GM18868 (cell line): ENCODE measurements at regions not wholly inside any gene's neighbourhood (a gene's known extent, or its start where the extent isn't known, plus 50 kb on each side); places are given as distances from the start of the nearest gene placed in this dataset.

ENCODE experiments used
- ATAC-seq: cut with Tn5 transposase; IDR thresholded peaks from one replicate; pipeline ENCODE4 v1.9.1; 2021; ENCODE audit warnings: mild to moderate bottlenecking, moderate library complexity; ENCODE audit not compliant: unreplicated experiment

- no peak for ATAC-seq
Measured at GRCh38 chr21:27649762-27650161, 682.9 kb upstream of the ADAMTS5 start.

- ATAC-seq: no peak
Measured at GRCh38 chr21:27649323-27649722, 682.4 kb upstream of the ADAMTS5 start.

- ATAC-seq: no peak
Measured at GRCh38 chr21:27648560-27648959, 681.7 kb upstream of the ADAMTS5 start.

DNA sequence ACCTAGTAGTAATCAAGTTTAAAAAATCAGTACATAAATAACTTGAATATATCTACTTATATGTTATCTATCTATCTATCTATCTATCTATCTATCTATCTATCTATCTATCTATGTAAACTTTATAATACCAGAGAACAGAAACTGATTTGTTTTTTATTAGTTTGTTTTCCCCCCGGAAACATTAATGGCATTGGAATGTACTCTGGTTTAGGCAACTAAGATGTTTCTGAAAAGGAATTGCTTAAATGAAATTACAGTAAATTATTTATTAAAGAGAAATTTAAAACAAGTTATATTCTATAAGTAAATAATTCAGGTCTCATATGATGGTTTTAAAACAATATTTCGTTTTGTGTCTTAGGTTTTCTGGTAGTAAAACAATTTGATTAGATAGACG is 681.0 kb upstream of the ADAMTS5 start:
- ATAC-seq: no peak

DNA sequence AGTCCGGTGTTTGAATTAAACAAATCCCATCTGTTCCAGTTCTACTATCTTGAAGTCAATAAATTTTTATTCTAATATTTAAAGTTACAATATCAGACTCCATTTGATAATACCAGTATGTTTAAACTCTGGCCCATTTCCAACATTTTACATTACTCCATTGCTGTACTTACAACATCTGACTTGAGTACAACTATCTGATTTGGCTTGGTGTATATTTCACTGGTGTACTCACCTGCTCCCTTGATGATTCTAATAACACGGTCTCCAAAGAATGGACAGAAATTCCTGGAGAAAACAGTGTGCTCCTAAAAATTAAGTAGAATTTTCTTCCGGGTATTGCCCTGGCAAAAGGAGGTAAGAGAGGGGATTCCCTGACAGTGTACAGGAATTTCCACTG is 680.5 kb upstream of the ADAMTS5 start:
- no peak for ATAC-seq

- ATAC-seq: no peak
Measured at GRCh38 chr21:27646691-27647090, 679.8 kb upstream of the ADAMTS5 start.

DNA sequence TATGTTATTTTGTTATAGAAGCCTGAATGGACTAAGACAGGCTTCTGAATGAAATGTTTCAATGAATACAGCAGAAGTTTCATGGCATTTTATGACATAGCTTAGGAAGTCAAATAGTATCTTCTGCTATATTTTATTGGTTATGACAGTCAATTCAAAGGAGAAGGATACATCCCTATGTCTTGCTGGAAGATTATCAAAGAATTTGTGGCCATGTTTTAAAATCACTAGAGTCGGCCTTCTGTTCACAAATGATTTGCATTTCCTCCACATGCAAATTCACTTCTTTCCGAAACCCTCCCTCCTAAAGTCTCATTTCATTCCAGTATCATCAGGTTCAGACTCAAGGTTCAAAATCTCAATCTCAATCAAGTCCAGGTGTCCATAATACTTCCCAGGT is 679.2 kb upstream of the ADAMTS5 start:
- no peak for ATAC-seq

- no peak for ATAC-seq
Measured at GRCh38 chr21:27645285-27645684, 678.4 kb upstream of the ADAMTS5 start.

GRCh38 chr21:27643326-27643725 is 676.4 kb upstream of the ADAMTS5 start:
- no peak for ATAC-seq

- no peak for ATAC-seq
Measured at GRCh38 chr21:27639286-27639685, 672.4 kb upstream of the ADAMTS5 start.

DNA sequence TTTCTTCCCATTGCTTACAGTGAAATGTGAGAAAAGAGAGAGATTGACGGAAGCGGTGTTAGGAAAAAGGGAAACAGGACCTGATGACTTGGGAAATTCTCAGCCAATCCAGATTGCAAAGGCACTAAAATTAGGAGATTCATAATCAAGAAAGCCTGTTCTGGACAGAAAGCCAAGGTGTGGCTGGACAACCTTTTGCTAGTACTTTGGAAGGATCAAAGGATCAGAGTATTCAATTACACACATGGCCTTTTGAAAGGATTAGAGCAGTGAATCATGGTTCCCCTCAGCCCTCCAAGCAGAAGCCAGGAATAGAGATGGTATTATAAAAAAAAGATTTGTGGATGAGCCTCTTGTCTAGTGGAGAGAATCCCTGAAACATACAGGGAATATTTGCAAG is 669.8 kb upstream of the ADAMTS5 start:
- no peak for ATAC-seq

DNA sequence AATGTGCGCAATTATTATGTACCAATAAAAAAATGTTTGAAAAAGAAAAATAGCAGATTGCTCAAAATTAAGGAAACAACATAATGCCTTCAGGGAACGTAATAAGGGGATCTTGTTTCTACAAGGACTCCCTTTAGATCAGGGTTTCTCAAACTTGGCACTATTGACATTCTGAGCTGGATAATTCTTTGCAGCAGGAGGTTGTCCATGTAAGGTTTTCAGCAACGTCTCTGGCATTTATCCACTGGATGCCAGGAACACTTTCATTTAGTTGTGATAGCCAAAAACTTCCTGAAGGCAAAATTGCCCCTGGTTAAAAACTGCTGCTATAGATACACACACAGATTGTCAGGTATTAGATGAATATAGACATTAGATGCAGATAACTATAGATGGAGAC is 666.7 kb upstream of the ADAMTS5 start:
- ATAC-seq: no peak

DNA sequence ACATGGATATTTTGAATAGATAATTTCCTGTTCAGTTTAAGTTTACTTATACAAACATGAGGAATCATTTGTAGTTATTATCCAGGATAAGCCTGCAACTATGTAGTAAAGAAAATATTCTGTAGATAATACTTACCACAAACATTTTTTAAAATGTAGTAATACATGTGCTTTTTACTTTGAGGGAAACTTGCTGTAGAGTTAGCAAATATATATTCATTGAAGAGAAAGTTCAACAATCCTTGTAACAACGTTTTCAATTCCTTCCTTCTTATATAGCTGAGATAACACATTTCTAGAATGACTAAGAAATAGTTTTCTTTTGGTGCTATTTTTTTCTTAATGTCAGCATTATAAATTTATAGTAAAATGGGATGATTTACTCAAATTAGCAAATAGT is 664.6 kb upstream of the ADAMTS5 start:
- ATAC-seq: no peak

DNA sequence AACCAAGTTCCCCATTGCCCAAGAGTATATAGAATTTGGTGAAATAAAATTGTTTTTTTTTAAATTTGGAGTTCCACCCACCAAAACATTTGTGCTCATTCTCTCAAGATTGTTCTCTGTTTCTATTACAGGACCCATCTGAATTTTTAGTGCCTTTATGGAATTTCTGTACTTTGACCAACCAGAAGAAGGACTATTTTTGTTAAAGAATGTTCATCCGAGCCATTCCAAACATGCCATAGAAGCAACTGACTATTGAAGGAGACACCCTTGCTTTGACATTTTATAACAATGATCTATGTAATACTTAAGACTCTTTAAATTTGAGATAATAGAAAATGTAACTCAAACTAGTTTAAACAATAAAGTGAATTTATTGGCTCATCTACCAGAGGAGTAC is 655.7 kb upstream of the ADAMTS5 start:
- ATAC-seq: no peak

DNA sequence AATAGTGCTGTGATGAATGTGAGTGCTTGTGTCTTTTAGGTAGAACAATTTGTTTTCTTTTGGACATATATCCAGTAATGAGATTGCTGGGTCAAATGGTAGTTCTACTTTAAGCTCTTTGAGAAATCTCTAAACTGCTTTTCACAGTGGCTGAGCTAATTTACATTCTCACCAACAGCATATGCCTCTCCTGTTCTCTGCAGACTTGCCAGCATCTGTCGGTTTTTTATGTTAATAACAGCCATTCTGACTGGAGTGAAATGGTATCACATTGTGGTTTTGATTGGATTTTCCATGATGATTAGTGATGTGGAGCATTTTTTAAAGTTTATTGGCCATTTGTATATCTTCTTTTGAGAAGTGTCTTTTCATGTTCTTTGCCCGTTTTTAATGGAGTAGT is 647.3 kb upstream of the ADAMTS5 start:
- no peak for ATAC-seq

- no peak for ATAC-seq
Measured at GRCh38 chr21:27606422-27606821, 639.5 kb upstream of the ADAMTS5 start.

- no peak for ATAC-seq
Measured at GRCh38 chr21:27596196-27596595, 629.3 kb upstream of the ADAMTS5 start.

GRCh38 chr21:27595716-27596115 is 628.8 kb upstream of the ADAMTS5 start:
- no peak for ATAC-seq

- ATAC-seq: no peak
Measured at GRCh38 chr21:27590271-27590670, 623.4 kb upstream of the ADAMTS5 start.

DNA sequence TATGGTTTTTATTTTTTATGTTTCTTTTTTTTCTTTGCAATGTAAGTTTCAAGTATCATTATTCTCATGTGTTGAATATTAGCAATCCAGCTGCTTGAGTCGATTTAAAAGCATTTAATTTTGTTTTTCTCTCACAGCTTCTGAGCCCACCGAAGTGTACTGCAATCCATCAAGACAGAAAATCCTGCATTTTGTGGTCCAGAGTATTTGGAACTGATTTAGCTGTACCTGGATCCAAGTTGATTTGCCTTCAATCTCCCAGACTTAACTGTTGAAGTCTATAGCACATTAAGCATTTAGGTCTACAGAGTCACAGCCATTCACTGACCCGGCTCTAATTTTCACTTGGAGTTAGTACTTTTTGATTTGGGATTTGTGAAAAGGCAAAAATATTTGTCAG is 622.9 kb upstream of the ADAMTS5 start:
- ATAC-seq: no peak

GRCh38 chr21:27586986-27587385 is 620.1 kb upstream of the ADAMTS5 start:
- no peak for ATAC-seq

- no peak for ATAC-seq
Measured at GRCh38 chr21:27586326-27586725, 619.4 kb upstream of the ADAMTS5 start.

- no peak for ATAC-seq
Measured at GRCh38 chr21:27584256-27584655, 617.4 kb upstream of the ADAMTS5 start.

GRCh38 chr21:27582948-27583430 is 616.1 kb upstream of the ADAMTS5 start:
- no peak for ATAC-seq
